RWPE2 (cell line): ENCODE measurements at regions not wholly inside any gene's neighbourhood (a gene's known extent, or its start where the extent isn't known, plus 50 kb on each side); places are given as distances from the start of the nearest gene placed in this dataset.

Source experiments
- ATAC-seq: fragments of 200-7000 bp; cut with Tn5 transposase; 3 replicates; pipeline ENCODE4 v1.9.1; 2021; ENCODE audit warnings: low read depth
- DNase-seq: peaks from one replicate; pipeline ENCODE4 v3.0.0-alpha.2; 2020; ENCODE audit warnings: low spot score
- H3K27ac ChIP-seq: fragments of 450-650 bp; 2 replicates; pipeline ENCODE4 v1.5.1; 2017; ENCODE audit warnings: mild to moderate bottlenecking; ENCODE audit not compliant: poor library complexity, severe bottlenecking
- H3K27me3 ChIP-seq: fragments of 250-450 bp; sonication (Bioruptor Pico); 2 replicates; pipeline ENCODE4 v1.5.1; 2021; ENCODE audit warnings: mild to moderate bottlenecking, moderate library complexity; ENCODE audit not compliant: insufficient read depth, poor library complexity, severe bottlenecking
- H3K36me3 ChIP-seq: fragments of 250-450 bp; sonication (Bioruptor Pico); 2 replicates; pipeline ENCODE4 v1.5.1; 2020; ENCODE audit warnings: low read depth, mild to moderate bottlenecking, moderate library complexity
- H3K4me1 ChIP-seq: fragments of 250-450 bp; sonication (Bioruptor Pico); 2 replicates; pipeline ENCODE4 v1.5.1; 2021; ENCODE audit warnings: mild to moderate bottlenecking, moderate library complexity; ENCODE audit not compliant: insufficient read depth, poor library complexity, severe bottlenecking
- H3K4me3 ChIP-seq: fragments of 250-450 bp; sonication (Bioruptor Pico); 2 replicates; pipeline ENCODE4 v1.5.1; 2021; ENCODE audit warnings: mild to moderate bottlenecking, moderate library complexity; ENCODE audit not compliant: severe bottlenecking
- H3K9me3 ChIP-seq: fragments of 250-450 bp; sonication (Bioruptor Pico); 2 replicates; pipeline ENCODE4 v1.5.1; 2021; ENCODE audit warnings: mild to moderate bottlenecking, moderate library complexity; ENCODE audit not compliant: severe bottlenecking
- CTCF ChIP-seq: fragments of 450-650 bp; IDR thresholded peaks from one replicate; pipeline ENCODE4 v1.5.1; 2017; ENCODE audit warnings: mild to moderate bottlenecking, moderate library complexity; ENCODE audit not compliant: poor library complexity, severe bottlenecking

GRCh38 chrX:39672405-39672804, 425.4 kb downstream of the BCOR start:
- Histone ChIP-seq H3K27ac (no peak overlapping the region), H3K4me3 (no peak overlapping the region), H3K9me3 (no peaks in the 10 kb centered on the region), H3K36me3 (no peaks in the 10 kb centered on the region), H3K27me3 (no peaks in the 10 kb centered on the region), H3K4me1 (no peaks in the 10 kb centered on the region)
- DNase-seq (no peak), ATAC-seq (no peak)
- TF ChIP-seq CTCF, result no peak

- no peak for TF ChIP-seq CTCF
- Histone ChIP-seq H3K9me3 (no peaks in the 10 kb centered on the region), H3K27ac (no peak overlapping the region), H3K4me3 (no peak overlapping the region), H3K36me3 (no peaks in the 10 kb centered on the region), H3K4me1 (no peaks in the 10 kb centered on the region), H3K27me3 (no peaks in the 10 kb centered on the region)
- DNase-seq, result no peak
- ATAC-seq, result no peak
These were observed 423.1 kb downstream of the BCOR start for GRCh38 chrX:39674490-39675161.

- TF ChIP-seq CTCF, result no peak
- no peak for DNase-seq
These were observed 422.6 kb downstream of the BCOR start for GRCh38 chrX:39675162-39675553.

GRCh38 chrX:39675619-39676018, 422.1 kb downstream of the BCOR start:
- no peaks in the 10 kb centered on the region for H3K4me1 ChIP-seq
- DNase-seq (no peak), ATAC-seq (no peak)
- no peaks in the 10 kb centered on the region for H3K36me3 ChIP-seq
- no peaks in the 10 kb centered on the region for H3K27me3 ChIP-seq
- no peak overlapping the region for H3K27ac ChIP-seq
- H3K4me3 ChIP-seq, result no peak overlapping the region
- H3K9me3 ChIP-seq, result no peaks in the 10 kb centered on the region
- no peak for TF ChIP-seq CTCF

More at GRCh38 chrX:39675162-39675553, 422.6 kb downstream of the BCOR start:
- ATAC-seq, result no peak
- Histone ChIP-seq H3K27me3 (no peaks in the 10 kb centered on the region), H3K9me3 (no peaks in the 10 kb centered on the region), H3K4me3 (no peak overlapping the region), H3K4me1 (no peaks in the 10 kb centered on the region), H3K27ac (no peak overlapping the region), H3K36me3 (no peaks in the 10 kb centered on the region)

GRCh38 chrX:39676434-39676833, 421.3 kb downstream of the BCOR start:
- no peak overlapping the region for H3K27ac ChIP-seq

More at GRCh38 chrX:39676434-39676833, 421.3 kb downstream of the BCOR start:
- DNase-seq (no peak), ATAC-seq (no peak)
- TF ChIP-seq CTCF, result no peak
- Histone ChIP-seq H3K4me3 (no peak overlapping the region), H3K9me3 (no peaks in the 10 kb centered on the region), H3K27me3 (no peaks in the 10 kb centered on the region), H3K4me1 (no peaks in the 10 kb centered on the region), H3K36me3 (no peaks in the 10 kb centered on the region)
